Peyer's patch (tissue), 4 donors: ENCODE measurements at regions not wholly inside any gene's neighbourhood (a gene's known extent, or its start where the extent isn't known, plus 50 kb on each side); places are given as distances from the start of the nearest gene placed in this dataset.

Experiments
- DNase-seq, 3 donors: peaks; one replicate each; pipeline ENCODE4 v3.0.0-alpha.2; 2017 to 2019
- H3K27ac ChIP-seq, 4 donors: fragments of 200-600 bp; sonication (generic); one replicate each; pipeline ENCODE4 v1.5.1; 2016 to 2019
- H3K27me3 ChIP-seq, 2 donors: fragments of 200-600 bp; sonication (generic); one replicate each; pipeline ENCODE4 v1.5.1; 2019
- H3K36me3 ChIP-seq, 3 donors: fragments of 200-600 bp; sonication (generic); one replicate each; pipeline ENCODE4 v1.5.1; 2016 to 2019
- H3K4me1 ChIP-seq, 4 donors: fragments of 200-600 bp; sonication (generic); one replicate each; pipeline ENCODE4 v1.5.1; 2016 to 2019
- H3K4me3 ChIP-seq, 4 donors: fragments of 200-600 bp; sonication (generic); 1 replicate in 3 of 4; 2 replicates in 1 of 4; pipeline ENCODE4 v1.5.1; 2016 to 2019; ENCODE audit warnings: mild to moderate bottlenecking in 1 of 4
- H3K9me3 ChIP-seq, 4 donors: fragments of 200-600 bp; sonication (generic); one replicate each; pipeline ENCODE4 v1.5.1; 2016 to 2019; ENCODE audit warnings: mild to moderate bottlenecking in 1 of 4
- CTCF ChIP-seq, 6 experiments: fragments of 450-650 bp in 4 of 6; fragments of 200-600 bp in 2 of 6; sonication (generic) in 1 of 6; IDR thresholded peaks; one replicate each; pipeline ENCODE4 v1.5.1; 2017 to 2019; ENCODE audit warnings: antibody characterized with exemption in 6 of 6, mild to moderate bottlenecking in 3 of 6, moderate library complexity in 1 of 6
- POLR2A ChIP-seq, 2 donors: fragments of 450-650 bp; IDR thresholded peaks; one replicate each; pipeline ENCODE4 v1.5.1; 2017; ENCODE audit warnings: antibody characterized with exemption in 2 of 2, mild to moderate bottlenecking in 2 of 2, moderate library complexity in 2 of 2

GRCh38 chr10:89829262-89829886, 128.0 kb downstream of the KIF20B start:
- no peaks in the 10 kb centered on the region for H3K27me3 ChIP-seq
- no peak overlapping the region for H3K27ac ChIP-seq
- H3K9me3 ChIP-seq = no peaks in the 10 kb centered on the region
- TF ChIP-seq POLR2A (IDR thresholded peaks at IDR 0.05) (no peak), CTCF (IDR thresholded peaks at IDR 0.05) (no peak)
- H3K4me3 ChIP-seq = no peak overlapping the region
- no peaks in the 10 kb centered on the region for H3K4me1 ChIP-seq
- DNase-seq = no peak
- no peaks in the 10 kb centered on the region for H3K36me3 ChIP-seq

DNA sequence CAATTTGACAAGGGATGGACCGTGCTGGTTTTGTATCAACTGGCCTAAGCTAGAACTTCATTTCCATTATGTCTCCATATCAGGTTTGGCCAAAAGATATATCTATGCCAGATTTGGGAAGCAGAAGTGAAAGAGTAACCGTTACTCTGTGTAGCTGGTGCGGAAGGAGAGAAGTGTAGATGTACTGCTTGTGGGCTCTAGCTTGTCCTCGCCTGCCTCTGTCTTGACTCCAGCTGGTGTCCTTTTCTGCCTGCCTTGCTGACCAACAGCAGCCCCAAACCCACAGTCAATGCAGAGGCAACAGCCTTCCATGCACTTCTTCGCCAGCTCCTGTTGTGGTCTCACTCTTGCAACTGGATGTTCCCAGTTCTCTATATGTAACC, 128.5 kb downstream of the KIF20B start:
- no peak for DNase-seq
- Histone ChIP-seq H3K27ac (no peak overlapping the region), H3K9me3 (no peaks in the 10 kb centered on the region), H3K27me3 (no peaks in the 10 kb centered on the region), H3K36me3 (no peaks in the 10 kb centered on the region), H3K4me1 (no peaks in the 10 kb centered on the region), H3K4me3 (no peak overlapping the region)
- TF ChIP-seq CTCF (IDR thresholded peaks at IDR 0.05) (no peak), POLR2A (IDR thresholded peaks at IDR 0.05) (no peak)

DNA sequence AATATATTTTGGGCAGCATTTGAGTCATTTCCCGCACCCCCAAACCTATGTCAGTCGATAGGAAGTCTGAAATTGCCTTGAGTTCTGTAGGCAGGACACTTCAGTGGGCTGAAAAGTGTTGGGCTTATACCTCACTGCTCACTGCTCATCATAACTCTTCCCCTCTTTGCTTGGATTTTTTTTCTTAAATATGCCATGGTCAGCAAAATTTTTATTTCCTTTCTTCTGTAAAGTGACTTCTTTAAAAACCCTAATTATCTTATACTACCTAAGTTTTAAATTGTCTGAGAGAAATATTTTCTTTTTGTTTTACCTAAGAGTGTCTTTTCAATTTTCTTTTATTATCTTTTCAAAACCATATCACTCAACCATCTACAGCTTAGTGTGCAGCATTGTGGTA, 129.2 kb downstream of the KIF20B start:
- H3K27ac ChIP-seq = no peak overlapping the region
- TF ChIP-seq CTCF (IDR thresholded peaks at IDR 0.05) = no peak
- no peaks in the 10 kb centered on the region for H3K9me3 ChIP-seq
- no peaks in the 10 kb centered on the region for H3K36me3 ChIP-seq
- no peaks in the 10 kb centered on the region for H3K27me3 ChIP-seq
- H3K4me3 ChIP-seq = no peak overlapping the region
- DNase-seq = no peak
- H3K4me1 ChIP-seq = no peaks in the 10 kb centered on the region

DNA sequence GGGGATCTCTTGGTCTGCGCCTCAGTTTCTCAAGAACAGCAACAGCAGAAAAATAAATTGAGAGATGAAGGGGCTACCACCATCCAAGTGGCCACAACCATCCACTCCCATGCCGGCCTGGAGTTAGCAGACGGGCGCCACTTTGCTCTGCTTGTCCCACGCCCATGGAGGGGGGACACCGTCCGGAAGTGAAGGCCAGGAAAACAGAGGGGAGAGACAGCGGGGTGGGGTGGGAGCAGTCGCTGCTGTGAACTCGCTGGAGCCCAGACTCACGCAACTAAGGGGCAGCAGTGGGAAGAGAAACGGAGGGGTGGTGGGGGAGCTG, 135.4 kb downstream of the KIF20B start:
- H3K27ac ChIP-seq = peak overlapping the region in 3 of 4 donors; percentile 35 to 65 (median 52)
- H3K4me3 ChIP-seq = peak overlapping the region; percentile 49 to 73 (median 61)

GRCh38 chr10:89837165-89838043, 136.0 kb downstream of the KIF20B start:
- H3K9me3 ChIP-seq = no peaks in the 10 kb centered on the region
- no peaks in the 10 kb centered on the region for H3K4me1 ChIP-seq
- no peaks in the 10 kb centered on the region for H3K36me3 ChIP-seq
- no peak for TF ChIP-seq CTCF (IDR thresholded peaks at IDR 0.05)
- no peak for TF ChIP-seq POLR2A (IDR thresholded peaks at IDR 0.05)
- H3K27ac ChIP-seq = peak overlapping the region; percentile 35 to 65 (median 53)
- DNase-seq = peak; percentile 49 to 71 (median 62)
- no peaks in the 10 kb centered on the region for H3K27me3 ChIP-seq
- peak overlapping the region; percentile 49 to 73 (median 61) for H3K4me3 ChIP-seq

More for the DNA sequence above, 135.4 kb downstream of the KIF20B start:
- H3K9me3 ChIP-seq = no peaks in the 10 kb centered on the region
- H3K27me3 ChIP-seq = no peaks in the 10 kb centered on the region
- H3K4me1 ChIP-seq = no peaks in the 10 kb centered on the region
- TF ChIP-seq POLR2A (IDR thresholded peaks at IDR 0.05) (no peak), CTCF (IDR thresholded peaks at IDR 0.05) (no peak)
- H3K36me3 ChIP-seq = no peaks in the 10 kb centered on the region
- no peak for DNase-seq
